ENCODE measurements at regions not wholly inside any gene's neighbourhood (a gene's known extent, or its start where the extent isn't known, plus 50 kb on each side); places are given as distances from the start of the nearest gene placed in this dataset.

DNA sequence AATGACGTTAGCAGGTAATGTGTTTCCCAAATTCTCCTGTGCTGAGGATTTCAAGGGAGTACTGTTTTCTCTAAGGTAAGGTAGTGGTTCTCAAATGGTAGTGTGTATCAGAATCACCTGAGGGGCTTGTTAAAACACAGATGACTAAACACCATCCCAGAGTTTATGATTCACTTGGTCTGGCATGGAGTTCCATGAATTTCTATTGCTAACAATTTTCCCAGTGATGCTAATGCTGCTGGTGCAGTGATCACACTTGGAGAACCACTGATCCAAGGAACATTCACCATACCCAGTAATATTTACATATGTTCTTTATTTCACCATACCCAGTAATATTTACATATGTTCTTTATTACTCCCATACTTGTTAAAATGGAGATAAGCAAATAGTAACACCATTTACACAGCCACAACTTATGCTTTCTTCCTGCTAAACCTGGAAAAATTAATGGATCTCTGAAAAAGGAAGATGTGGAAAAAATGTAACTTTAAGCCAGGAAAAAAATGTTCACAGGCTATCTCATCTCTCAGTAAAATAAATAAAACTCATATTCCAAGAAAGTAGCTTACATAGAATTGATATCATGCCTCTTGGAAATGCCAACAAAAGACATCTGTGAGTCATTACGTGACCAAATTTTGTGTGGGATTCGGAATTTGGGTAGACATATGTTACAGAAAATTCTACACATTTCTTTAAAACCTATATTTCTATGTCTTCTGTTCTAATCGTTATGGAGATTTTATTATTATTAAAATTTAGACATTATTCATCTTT, 129.5 kb downstream of the MMUT start:
- TF ChIP-seq, protein P1, sequence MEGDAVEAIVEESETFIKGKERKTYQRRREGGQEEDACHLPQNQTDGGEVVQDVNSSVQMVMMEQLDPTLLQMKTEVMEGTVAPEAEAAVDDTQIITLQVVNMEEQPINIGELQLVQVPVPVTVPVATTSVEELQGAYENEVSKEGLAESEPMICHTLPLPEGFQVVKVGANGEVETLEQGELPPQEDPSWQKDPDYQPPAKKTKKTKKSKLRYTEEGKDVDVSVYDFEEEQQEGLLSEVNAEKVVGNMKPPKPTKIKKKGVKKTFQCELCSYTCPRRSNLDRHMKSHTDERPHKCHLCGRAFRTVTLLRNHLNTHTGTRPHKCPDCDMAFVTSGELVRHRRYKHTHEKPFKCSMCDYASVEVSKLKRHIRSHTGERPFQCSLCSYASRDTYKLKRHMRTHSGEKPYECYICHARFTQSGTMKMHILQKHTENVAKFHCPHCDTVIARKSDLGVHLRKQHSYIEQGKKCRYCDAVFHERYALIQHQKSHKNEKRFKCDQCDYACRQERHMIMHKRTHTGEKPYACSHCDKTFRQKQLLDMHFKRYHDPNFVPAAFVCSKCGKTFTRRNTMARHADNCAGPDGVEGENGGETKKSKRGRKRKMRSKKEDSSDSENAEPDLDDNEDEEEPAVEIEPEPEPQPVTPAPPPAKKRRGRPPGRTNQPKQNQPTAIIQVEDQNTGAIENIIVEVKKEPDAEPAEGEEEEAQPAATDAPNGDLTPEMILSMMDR (IDR thresholded peaks at IDR 0.05): no peak
- TF ChIP-seq ZFX (IDR thresholded peaks at IDR 0.05; ENCODE audit: borderline replicate concordance): no peak
- no peak overlapping the region for H3K27ac ChIP-seq

DNA sequence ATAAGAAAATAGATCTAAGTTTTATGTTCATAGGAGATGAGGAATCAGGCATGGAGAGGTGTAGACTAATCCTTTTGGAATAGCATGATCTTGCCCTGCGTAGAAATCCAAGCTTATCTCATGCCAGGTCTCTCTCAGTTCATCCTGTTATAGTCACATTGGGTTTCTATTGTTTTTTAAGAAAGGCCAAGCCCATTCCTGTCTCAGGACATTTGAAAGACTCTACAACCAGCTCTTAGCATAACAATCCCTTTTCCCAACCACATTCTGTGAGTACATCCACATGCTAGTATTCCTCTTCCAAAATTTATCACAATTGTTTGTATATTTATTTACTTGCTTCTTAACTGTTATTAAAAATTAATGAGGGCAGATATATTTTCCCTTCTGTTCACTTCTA, 130.3 kb downstream of the MMUT start:
- no peak for TF ChIP-seq ZFX (IDR thresholded peaks at IDR 0.05; ENCODE audit: borderline replicate concordance)
- TF ChIP-seq, protein P1 (IDR thresholded peaks at IDR 0.05): no peak

DNA sequence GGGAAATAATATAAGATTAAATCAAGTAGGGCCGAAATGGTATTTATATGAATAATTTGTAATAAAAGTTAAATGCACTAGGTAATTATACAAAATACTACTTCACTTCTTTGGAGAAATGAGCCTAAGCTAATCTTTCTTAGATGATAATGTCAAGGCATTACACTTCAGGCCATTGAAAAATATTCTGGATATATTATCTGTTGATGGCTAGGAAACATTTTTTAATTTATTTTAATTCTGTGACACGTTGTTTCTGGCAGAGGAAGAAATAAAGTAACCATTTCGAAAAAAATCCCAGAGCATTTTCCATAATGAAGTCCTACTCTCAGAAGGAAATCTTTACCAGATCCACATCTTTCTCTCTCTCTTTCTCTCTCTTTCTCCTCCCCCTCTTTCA, 133.9 kb downstream of the MMUT start:
- H3K27ac ChIP-seq: no peak overlapping the region
- TF ChIP-seq, protein P1 (IDR thresholded peaks at IDR 0.05): no peak
- no peak for TF ChIP-seq ZFX (IDR thresholded peaks at IDR 0.05; ENCODE audit: borderline replicate concordance)

More for the DNA sequence above, 130.3 kb downstream of the MMUT start:
- H3K27ac ChIP-seq: no peak overlapping the region

DNA sequence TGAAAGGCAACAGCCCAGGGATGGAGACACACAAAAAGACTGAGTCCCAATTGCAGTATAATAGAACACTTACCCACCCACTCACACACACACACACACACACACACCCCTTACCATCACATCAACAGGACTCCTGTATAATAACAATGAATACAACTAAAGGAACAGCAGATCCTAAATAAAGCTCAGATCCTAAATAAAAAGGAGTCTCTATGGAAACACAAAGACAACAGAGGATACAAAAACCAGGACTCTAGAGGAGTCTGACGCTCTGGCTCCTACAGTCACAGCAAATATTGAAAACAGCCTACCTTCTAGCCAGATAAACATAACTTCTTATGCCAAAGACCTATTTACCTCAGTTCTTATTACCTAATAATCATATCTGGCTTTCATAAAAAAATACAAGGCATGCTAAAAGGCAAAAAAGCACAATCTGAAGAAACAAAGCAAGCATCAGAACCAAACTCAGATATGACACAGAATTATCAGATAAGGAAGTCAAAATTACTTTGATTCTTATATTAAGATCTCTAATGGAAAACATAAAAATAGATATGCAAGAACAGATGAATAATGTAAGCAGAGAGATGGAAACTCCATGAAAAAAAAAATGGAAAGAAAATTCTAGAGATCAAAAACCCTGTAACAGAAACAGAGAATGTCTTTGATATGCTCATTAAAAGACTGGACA, 134.9 kb downstream of the MMUT start:
- TF ChIP-seq, protein P1 (IDR thresholded peaks at IDR 0.05): no peak
- TF ChIP-seq ZFX (IDR thresholded peaks at IDR 0.05; ENCODE audit: borderline replicate concordance): no peak
- H3K27ac ChIP-seq: no peak overlapping the region

DNA sequence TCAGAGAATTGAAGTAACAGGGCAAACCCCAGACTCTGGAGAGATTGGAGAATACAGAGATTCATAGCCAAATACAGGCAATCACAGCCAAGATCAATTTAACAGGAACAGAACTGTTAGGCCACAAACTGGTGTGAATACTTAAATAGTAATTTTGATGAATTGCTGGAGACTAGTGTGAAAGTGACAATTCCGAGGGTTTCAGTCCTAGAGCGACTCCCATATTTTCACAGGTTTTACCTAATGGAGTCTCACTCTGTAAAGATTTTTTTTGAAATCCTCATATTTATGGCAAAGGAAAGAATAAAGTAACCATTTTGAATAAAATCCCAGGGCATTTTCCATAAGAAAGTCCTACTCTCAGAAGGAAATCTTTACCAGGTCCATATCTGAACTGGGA, 135.5 kb downstream of the MMUT start:
- H3K27ac ChIP-seq: no peak overlapping the region
- no peak for TF ChIP-seq ZFX (IDR thresholded peaks at IDR 0.05; ENCODE audit: borderline replicate concordance)
- TF ChIP-seq, protein P1 (IDR thresholded peaks at IDR 0.05): no peak

DNA sequence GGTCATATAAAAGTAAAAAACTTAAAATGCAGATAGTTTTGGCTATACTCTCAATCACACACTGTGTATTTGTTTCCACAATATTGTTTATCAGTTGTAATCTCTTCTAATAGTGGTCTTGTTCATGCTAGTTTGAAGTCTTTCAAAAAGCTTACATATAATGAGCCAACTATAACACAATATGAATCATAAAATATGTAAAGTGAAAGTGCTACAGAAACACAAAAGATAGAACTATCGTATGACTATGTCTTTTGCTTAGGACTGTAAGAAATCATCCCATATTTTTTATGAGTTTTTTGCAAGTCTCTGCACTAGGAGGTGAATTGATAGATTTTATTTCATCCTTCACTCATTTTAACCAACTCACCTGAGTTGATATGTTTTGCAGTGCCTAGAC, 136.0 kb downstream of the MMUT start:
- no peak for TF ChIP-seq ZFX (IDR thresholded peaks at IDR 0.05; ENCODE audit: borderline replicate concordance)
- TF ChIP-seq, protein P1 (IDR thresholded peaks at IDR 0.05): no peak
- H3K27ac ChIP-seq: no peak overlapping the region

DNA sequence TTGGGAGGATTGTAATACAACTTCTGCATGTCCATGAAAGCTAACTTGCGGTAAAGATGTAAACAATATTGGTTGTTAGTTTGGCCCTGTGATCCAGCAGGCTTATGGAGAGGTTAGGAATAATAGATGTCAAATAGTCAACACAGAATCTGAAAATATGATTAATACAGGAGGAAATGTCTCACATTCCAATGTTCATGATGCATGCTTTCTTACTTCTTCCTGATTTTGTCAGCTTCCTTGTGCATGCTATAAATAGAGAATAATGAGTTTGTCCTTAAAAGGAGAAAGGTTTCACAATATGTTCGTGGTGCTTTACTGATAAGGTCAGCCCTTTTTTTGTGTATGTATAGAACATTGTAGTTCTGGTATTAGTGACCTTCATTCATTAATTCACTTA, 136.7 kb downstream of the MMUT start:
- TF ChIP-seq, protein P1 (IDR thresholded peaks at IDR 0.05): no peak
- TF ChIP-seq ZFX (IDR thresholded peaks at IDR 0.05; ENCODE audit: borderline replicate concordance): no peak
- no peak overlapping the region for H3K27ac ChIP-seq
